GM06990 (cell line): ENCODE measurements at regions not wholly inside any gene's neighbourhood (a gene's known extent, or its start where the extent isn't known, plus 50 kb on each side); places are given as distances from the start of the nearest gene placed in this dataset.

ENCODE experiments used
- DNase-seq: peaks from one replicate; pipeline ENCODE4 v3.0.0-alpha.2; 2011; ENCODE audit not compliant: insufficient read length; ENCODE audit errors: extremely low read depth
- H3K27me3 ChIP-seq: replicated peaks from 2 replicates; pipeline ENCODE4 v1.6.0; 2011; ENCODE audit warnings: low read length; ENCODE audit not compliant: control insufficient read depth, insufficient read depth
- H3K36me3 ChIP-seq: 2 replicates; pipeline ENCODE4 v1.5.1; 2011; ENCODE audit warnings: low read length; ENCODE audit not compliant: control insufficient read depth, insufficient read depth
- H3K4me3 ChIP-seq: replicated peaks from 2 replicates; pipeline ENCODE4 v1.5.1; 2011; ENCODE audit warnings: low read depth, mild to moderate bottlenecking, control low read depth, low read length
- CTCF ChIP-seq: IDR thresholded peaks from 2 replicates; pipeline ENCODE4 v1.5.1; 2011; ENCODE audit warnings: low read length, control low read depth, mild to moderate bottlenecking, inconsistent platforms; ENCODE audit not compliant: insufficient read depth, poor library complexity, severe bottlenecking

- Histone ChIP-seq H3K4me3 (no peak overlapping the region), H3K36me3 (no peaks in the 10 kb centered on the region), H3K27me3 (no peaks in the 10 kb centered on the region)
- DNase-seq: no peak
- no peak for TF ChIP-seq CTCF
Measured at GRCh38 chr2:195370167-195370943, 286.7 kb upstream of the SLC39A10 start.

GRCh38 chr2:195369218-195369587, 287.8 kb upstream of the SLC39A10 start:
- no peaks in the 10 kb centered on the region for H3K36me3 ChIP-seq
- no peak for DNase-seq
- no peak for TF ChIP-seq CTCF
- H3K4me3 ChIP-seq: no peak overlapping the region
- no peaks in the 10 kb centered on the region for H3K27me3 ChIP-seq

GRCh38 chr2:195368249-195369217, 288.5 kb upstream of the SLC39A10 start:
- H3K4me3 ChIP-seq: no peak overlapping the region
- H3K27me3 ChIP-seq: no peaks in the 10 kb centered on the region
- no peaks in the 10 kb centered on the region for H3K36me3 ChIP-seq
- TF ChIP-seq CTCF: no peak
- no peak for DNase-seq

GRCh38 chr2:195367809-195368208, 289.2 kb upstream of the SLC39A10 start:
- H3K27me3 ChIP-seq: no peaks in the 10 kb centered on the region
- H3K36me3 ChIP-seq: no peaks in the 10 kb centered on the region
- TF ChIP-seq CTCF: no peak
- no peak for DNase-seq
- H3K4me3 ChIP-seq: no peak overlapping the region

GRCh38 chr2:195364015-195364965, 292.7 kb upstream of the SLC39A10 start:
- Histone ChIP-seq H3K36me3 (no peaks in the 10 kb centered on the region), H3K4me3 (no peak overlapping the region), H3K27me3 (no peaks in the 10 kb centered on the region)
- TF ChIP-seq CTCF: no peak
- DNase-seq: no peak
